HepG2 (cell line): ENCODE measurements at regions not wholly inside any gene's neighbourhood (a gene's known extent, or its start where the extent isn't known, plus 50 kb on each side); places are given as distances from the start of the nearest gene placed in this dataset.
A peak's percentile ranks its signal among the peaks of the same experiment; 100 is the strongest.

Experiments used
- ARHGAP35 ChIP-seq: sonication (generic); formaldehyde crosslinking; IDR thresholded peaks from 2 replicates; pipeline ENCODE4 v1.9.0; 2022; ENCODE audit warnings: mild to moderate bottlenecking, inconsistent platforms, moderate library complexity, missing genetic modification reagents, borderline replicate concordance
- ATRX ChIP-seq: sonication (generic); formaldehyde crosslinking; IDR thresholded peaks from 2 replicates; pipeline ENCODE4 v1.4.0; 2020; ENCODE audit warnings: missing genetic modification reagents, borderline replicate concordance
- DZIP1 ChIP-seq: sonication (generic); formaldehyde crosslinking; IDR thresholded peaks from 2 replicates; pipeline ENCODE4 v1.5.0; 2020; ENCODE audit warnings: mild to moderate bottlenecking, missing genetic modification reagents
- FOSL2 ChIP-seq: sonication (generic); formaldehyde crosslinking; IDR thresholded peaks from 2 replicates; pipeline ENCODE4 v1.4.0; 2020; ENCODE audit warnings: missing genetic modification reagents
- GABPA ChIP-seq, 2 experiments: IDR thresholded peaks; 2 replicates each; pipeline ENCODE4 v1.6.1; 2011 to 2016; ENCODE audit warnings: low read depth in 2 of 2, low read length in 1 of 2, missing biosample characterization in 1 of 2, missing genetic modification characterization in 1 of 2
- HMG20A ChIP-seq: IDR thresholded peaks from 2 replicates; pipeline ENCODE4 v1.6.1; 2016; ENCODE audit warnings: borderline replicate concordance
- HNRNPLL ChIP-seq: fragments of 200-400 bp; formaldehyde crosslinking; IDR thresholded peaks from 2 replicates; pipeline ENCODE4 v1.6.1; 2017; ENCODE audit warnings: mild to moderate bottlenecking, low read depth, low read length; ENCODE audit not compliant: poor library complexity, severe bottlenecking
- HOXA3 ChIP-seq: sonication (generic); formaldehyde crosslinking; IDR thresholded peaks from 2 replicates; pipeline ENCODE4 v1.5.0; 2020; ENCODE audit warnings: missing genetic modification reagents
- IRF2 ChIP-seq: IDR thresholded peaks from 2 replicates; pipeline ENCODE4 v1.6.1; 2018; ENCODE audit warnings: missing genetic modification reagents, missing compliant biosample characterization
- KLF6 ChIP-seq: IDR thresholded peaks from 2 replicates; pipeline ENCODE4 v1.8.0; 2016; ENCODE audit warnings: missing biosample characterization, missing genetic modification reagents
- MLX ChIP-seq: IDR thresholded peaks from 2 replicates; pipeline ENCODE4 v1.6.1; 2016
- MNT ChIP-seq: fragments of 450-650 bp; IDR thresholded peaks from 2 replicates; pipeline ENCODE4 v1.6.1; 2016
- MTA3 ChIP-seq: sonication (generic); formaldehyde crosslinking; IDR thresholded peaks from 2 replicates; pipeline ENCODE4 v1.4.0; 2020; ENCODE audit warnings: missing genetic modification reagents
- MYC ChIP-seq: sonication (generic); formaldehyde crosslinking; IDR thresholded peaks from 2 replicates; pipeline ENCODE4 v1.9.0; 2021; ENCODE audit warnings: missing genetic modification reagents, borderline replicate concordance
- PITX1 ChIP-seq: sonication (generic); formaldehyde crosslinking; IDR thresholded peaks from 2 replicates; pipeline ENCODE4 v1.5.1; 2020; ENCODE audit warnings: mild to moderate bottlenecking, missing genetic modification reagents
- TAF1 ChIP-seq: sonication (generic); formaldehyde crosslinking; IDR thresholded peaks from 2 replicates; pipeline ENCODE4 v1.4.0; 2020; ENCODE audit warnings: missing genetic modification reagents
- TGIF2 ChIP-seq: IDR thresholded peaks from 2 replicates; pipeline ENCODE4 v1.6.1; 2016; ENCODE audit warnings: control low read depth, missing compliant biosample characterization
- ZBTB14 ChIP-seq: sonication (generic); formaldehyde crosslinking; IDR thresholded peaks from 2 replicates; pipeline ENCODE4 v1.4.0; 2020; ENCODE audit warnings: missing genetic modification reagents
- ZNF468 ChIP-seq: sonication (generic); formaldehyde crosslinking; IDR thresholded peaks from 2 replicates; pipeline ENCODE4 v1.8.0; 2022; ENCODE audit warnings: mild to moderate bottlenecking, moderate library complexity, missing genetic modification reagents
- TF ChIP-seq, protein P1 (sequence below): sonication (generic); formaldehyde crosslinking; IDR thresholded peaks from 2 replicates; pipeline ENCODE4 v1.9.0; 2022; ENCODE audit warnings: low read depth, missing genetic modification reagents

- TF ChIP-seq DZIP1 (0 out of 2 replicates have a peak, but pooled peaks have one; percentile 42), HNRNPLL (no peak), TAF1 (CRISPR knock-in tag) (peak; percentile 32), GABPA (IDR thresholded peaks at IDR 0.05; ENCODE audit: low read depth, low read length) (no peak), GABPA (CRISPR knock-in tag; IDR thresholded peaks at IDR 0.05; ENCODE audit: low read depth) (no peak; the same call in 1 of the 2 replicates), ZNF468 (no peak), MTA3 (CRISPR knock-in tag) (no peak), IRF2 (CRISPR knock-in tag) (peak; percentile 75), ATRX (0 out of 2 replicates have a peak, but pooled peaks have one; percentile 62), PITX1 (CRISPR knock-in tag) (peak; percentile 79), HOXA3 (peak; percentile 58; the same call in 1 of the 2 replicates), TGIF2 (CRISPR knock-in tag) (peak; percentile 60; the same call in 1 of the 2 replicates), ZBTB14 (CRISPR knock-in tag) (no peak), MYC (peak; percentile 48; the same call in 1 of the 2 replicates), HMG20A (peak; percentile 85; the same call in 1 of the 2 replicates), MLX (CRISPR knock-in tag) (peak; percentile 74), KLF6 (CRISPR knock-in tag) (peak; percentile 57; the same call in 1 of the 2 replicates), FOSL2 (CRISPR knock-in tag) (peak; percentile 84), MNT (peak; percentile 32; the same call in 1 of the 2 replicates), ARHGAP35 (CRISPR knock-in tag) (no peak)
- TF ChIP-seq, protein P1, sequence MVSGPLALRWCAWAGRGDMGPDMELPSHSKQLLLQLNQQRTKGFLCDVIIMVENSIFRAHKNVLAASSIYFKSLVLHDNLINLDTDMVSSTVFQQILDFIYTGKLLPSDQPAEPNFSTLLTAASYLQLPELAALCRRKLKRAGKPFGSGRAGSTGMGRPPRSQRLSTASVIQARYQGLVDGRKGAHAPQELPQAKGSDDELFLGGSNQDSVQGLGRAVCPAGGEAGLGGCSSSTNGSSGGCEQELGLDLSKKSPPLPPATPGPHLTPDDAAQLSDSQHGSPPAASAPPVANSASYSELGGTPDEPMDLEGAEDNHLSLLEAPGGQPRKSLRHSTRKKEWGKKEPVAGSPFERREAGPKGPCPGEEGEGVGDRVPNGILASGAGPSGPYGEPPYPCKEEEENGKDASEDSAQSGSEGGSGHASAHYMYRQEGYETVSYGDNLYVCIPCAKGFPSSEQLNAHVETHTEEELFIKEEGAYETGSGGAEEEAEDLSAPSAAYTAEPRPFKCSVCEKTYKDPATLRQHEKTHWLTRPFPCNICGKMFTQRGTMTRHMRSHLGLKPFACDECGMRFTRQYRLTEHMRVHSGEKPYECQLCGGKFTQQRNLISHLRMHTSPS (CRISPR knock-in tag), result peak; percentile 45; the same call in 1 of the 2 replicates
These were observed 115.6 kb upstream of the OTOS start (continued) for GRCh38 chr2:240255811-240256703.
